ENCODE measurements at regions not wholly inside any gene's neighbourhood (a gene's known extent, or its start where the extent isn't known, plus 50 kb on each side); places are given as distances from the start of the nearest gene placed in this dataset.

DNA sequence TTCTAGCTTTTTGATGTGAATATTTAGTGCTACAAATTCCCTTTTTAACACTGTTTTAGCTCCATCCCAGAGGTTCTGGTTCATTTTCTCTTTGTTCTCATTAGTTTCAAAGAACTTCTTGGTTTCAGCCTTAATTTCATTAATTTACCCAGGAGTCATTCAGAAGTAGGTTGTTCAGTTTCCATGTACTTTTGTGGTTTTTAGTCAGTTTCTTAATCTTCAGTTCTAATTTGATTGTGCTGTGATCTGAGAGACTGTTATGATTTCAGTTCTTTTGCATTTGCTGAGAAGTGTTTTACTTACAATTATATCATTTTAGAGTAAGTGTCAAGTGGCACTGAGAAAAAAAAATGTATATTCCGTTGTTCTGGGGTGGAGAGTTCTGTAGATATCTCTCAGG, 240.1 kb upstream of the RASA1 start:
- CTCF ChIA-PET = no interaction called here
- no TSS peak for BruUV-seq (replicated peaks)

DNA sequence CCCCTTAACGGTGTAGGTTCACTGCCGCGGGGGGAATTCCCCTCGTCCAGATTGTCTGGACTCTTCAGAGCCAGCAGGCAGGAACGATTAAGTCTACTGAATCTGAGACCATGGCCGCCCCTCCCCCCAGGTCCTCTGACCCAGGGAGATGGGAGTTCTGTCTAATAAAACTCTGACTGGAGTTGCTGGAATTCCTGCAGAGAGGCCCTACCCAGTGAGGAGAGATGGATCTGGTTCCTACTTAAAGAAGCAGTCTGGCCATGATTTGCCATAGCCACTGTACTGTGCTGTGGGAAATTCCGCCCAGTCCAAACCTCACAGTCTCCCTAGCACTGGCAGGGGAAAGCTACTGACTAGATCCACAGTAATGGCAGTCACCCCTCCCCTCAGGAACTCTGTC, 237.7 kb upstream of the RASA1 start:
- TF ChIP-seq SIN3A (IDR thresholded peaks at IDR 0.05; ENCODE audit: borderline replicate concordance, insufficient read depth, low read depth, low read length) (no peak), TCF7L2 (IDR thresholded peaks at IDR 0.05; ENCODE audit: low read depth, low read length) (no peak), POLR2AphosphoS5 (IDR thresholded peaks at IDR 0.05; ENCODE audit: low read depth, low read length) (no peak)
- TF ChIP-seq, protein P1, sequence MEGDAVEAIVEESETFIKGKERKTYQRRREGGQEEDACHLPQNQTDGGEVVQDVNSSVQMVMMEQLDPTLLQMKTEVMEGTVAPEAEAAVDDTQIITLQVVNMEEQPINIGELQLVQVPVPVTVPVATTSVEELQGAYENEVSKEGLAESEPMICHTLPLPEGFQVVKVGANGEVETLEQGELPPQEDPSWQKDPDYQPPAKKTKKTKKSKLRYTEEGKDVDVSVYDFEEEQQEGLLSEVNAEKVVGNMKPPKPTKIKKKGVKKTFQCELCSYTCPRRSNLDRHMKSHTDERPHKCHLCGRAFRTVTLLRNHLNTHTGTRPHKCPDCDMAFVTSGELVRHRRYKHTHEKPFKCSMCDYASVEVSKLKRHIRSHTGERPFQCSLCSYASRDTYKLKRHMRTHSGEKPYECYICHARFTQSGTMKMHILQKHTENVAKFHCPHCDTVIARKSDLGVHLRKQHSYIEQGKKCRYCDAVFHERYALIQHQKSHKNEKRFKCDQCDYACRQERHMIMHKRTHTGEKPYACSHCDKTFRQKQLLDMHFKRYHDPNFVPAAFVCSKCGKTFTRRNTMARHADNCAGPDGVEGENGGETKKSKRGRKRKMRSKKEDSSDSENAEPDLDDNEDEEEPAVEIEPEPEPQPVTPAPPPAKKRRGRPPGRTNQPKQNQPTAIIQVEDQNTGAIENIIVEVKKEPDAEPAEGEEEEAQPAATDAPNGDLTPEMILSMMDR (IDR thresholded peaks at IDR 0.05) = no peak
- TF ChIP-seq, protein P2, sequence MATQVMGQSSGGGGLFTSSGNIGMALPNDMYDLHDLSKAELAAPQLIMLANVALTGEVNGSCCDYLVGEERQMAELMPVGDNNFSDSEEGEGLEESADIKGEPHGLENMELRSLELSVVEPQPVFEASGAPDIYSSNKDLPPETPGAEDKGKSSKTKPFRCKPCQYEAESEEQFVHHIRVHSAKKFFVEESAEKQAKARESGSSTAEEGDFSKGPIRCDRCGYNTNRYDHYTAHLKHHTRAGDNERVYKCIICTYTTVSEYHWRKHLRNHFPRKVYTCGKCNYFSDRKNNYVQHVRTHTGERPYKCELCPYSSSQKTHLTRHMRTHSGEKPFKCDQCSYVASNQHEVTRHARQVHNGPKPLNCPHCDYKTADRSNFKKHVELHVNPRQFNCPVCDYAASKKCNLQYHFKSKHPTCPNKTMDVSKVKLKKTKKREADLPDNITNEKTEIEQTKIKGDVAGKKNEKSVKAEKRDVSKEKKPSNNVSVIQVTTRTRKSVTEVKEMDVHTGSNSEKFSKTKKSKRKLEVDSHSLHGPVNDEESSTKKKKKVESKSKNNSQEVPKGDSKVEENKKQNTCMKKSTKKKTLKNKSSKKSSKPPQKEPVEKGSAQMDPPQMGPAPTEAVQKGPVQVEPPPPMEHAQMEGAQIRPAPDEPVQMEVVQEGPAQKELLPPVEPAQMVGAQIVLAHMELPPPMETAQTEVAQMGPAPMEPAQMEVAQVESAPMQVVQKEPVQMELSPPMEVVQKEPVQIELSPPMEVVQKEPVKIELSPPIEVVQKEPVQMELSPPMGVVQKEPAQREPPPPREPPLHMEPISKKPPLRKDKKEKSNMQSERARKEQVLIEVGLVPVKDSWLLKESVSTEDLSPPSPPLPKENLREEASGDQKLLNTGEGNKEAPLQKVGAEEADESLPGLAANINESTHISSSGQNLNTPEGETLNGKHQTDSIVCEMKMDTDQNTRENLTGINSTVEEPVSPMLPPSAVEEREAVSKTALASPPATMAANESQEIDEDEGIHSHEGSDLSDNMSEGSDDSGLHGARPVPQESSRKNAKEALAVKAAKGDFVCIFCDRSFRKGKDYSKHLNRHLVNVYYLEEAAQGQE (IDR thresholded peaks at IDR 0.05; ENCODE audit: insufficient read depth in 1 of 2, low read depth in 2 of 2, low read length in 1 of 2) = no peak
- POLR2A ChIA-PET = no interaction called here
- ATAC-seq (no peak), DNase-seq (ENCODE audit: low read depth, low spot score) (no peak)
- no peak overlapping the region for H3K4me3 ChIP-seq (ENCODE audit: low read depth in 2 of 2, low read length in 2 of 2)
- H3K9me3 ChIP-seq (ENCODE audit: control insufficient read depth, insufficient read depth, low read depth, low read length) = no peaks in the 10 kb centered on the region
- intact Hi-C loops (cut with micrococcal nuclease; ENCODE audit: unreplicated experiment) = no loop called here
- H3K4me1 ChIP-seq (ENCODE audit: control insufficient read depth, insufficient read depth, low read length) = no peaks in the 10 kb centered on the region
- no peak overlapping the region for H3K27ac ChIP-seq (ENCODE audit: low read length)
- H3K36me3 ChIP-seq (ENCODE audit: control insufficient read depth, insufficient read depth, low read length) = no peaks in the 10 kb centered on the region
- in situ Hi-C loops (cut with HindIII; ENCODE audit: low pct_unique_long_range_greater_than_20kb, low sequenced_read_pairs) = no loop called here
- no peaks in the 10 kb centered on the region for H3K27me3 ChIP-seq (ENCODE audit: control insufficient read depth, insufficient read depth, low read length)
- no TSS peak for BruUV-seq (replicated peaks)
- CTCF ChIA-PET = no interaction called here

More for the DNA sequence above, 240.1 kb upstream of the RASA1 start:
- DNase-seq (ENCODE audit: low read depth, low spot score) (no peak), ATAC-seq (no peak)
- Histone ChIP-seq H3K27me3 (ENCODE audit: control insufficient read depth, insufficient read depth, low read length) (no peaks in the 10 kb centered on the region), H3K9me3 (ENCODE audit: control insufficient read depth, insufficient read depth, low read depth, low read length) (no peaks in the 10 kb centered on the region), H3K4me1 (ENCODE audit: control insufficient read depth, insufficient read depth, low read length) (no peaks in the 10 kb centered on the region), H3K27ac (ENCODE audit: low read length) (no peak overlapping the region), H3K36me3 (ENCODE audit: control insufficient read depth, insufficient read depth, low read length) (no peaks in the 10 kb centered on the region), H3K4me3 (ENCODE audit: low read depth in 2 of 2, low read length in 2 of 2) (no peak overlapping the region)
- intact Hi-C loops (cut with micrococcal nuclease; ENCODE audit: unreplicated experiment) (no loop called here), in situ Hi-C loops (cut with HindIII; ENCODE audit: low pct_unique_long_range_greater_than_20kb, low sequenced_read_pairs) (no loop called here)
- TF ChIP-seq, protein P1 (IDR thresholded peaks at IDR 0.05) = no peak
- TF ChIP-seq SIN3A (IDR thresholded peaks at IDR 0.05; ENCODE audit: borderline replicate concordance, insufficient read depth, low read depth, low read length) (no peak), TCF7L2 (IDR thresholded peaks at IDR 0.05; ENCODE audit: low read depth, low read length) (no peak), POLR2AphosphoS5 (IDR thresholded peaks at IDR 0.05; ENCODE audit: low read depth, low read length) (no peak)
- TF ChIP-seq, protein P2 (IDR thresholded peaks at IDR 0.05; ENCODE audit: insufficient read depth in 1 of 2, low read depth in 2 of 2, low read length in 1 of 2) = no peak
- POLR2A ChIA-PET = no interaction called here
